Spleen (tissue), 11 donors: ENCODE measurements at regions not wholly inside any gene's neighbourhood (a gene's known extent, or its start where the extent isn't known, plus 50 kb on each side); places are given as distances from the start of the nearest gene placed in this dataset.
"Not testable (repeated sequence)": the region's sequence is repeated elsewhere in the genome, so short reads cannot be mapped to it uniquely, and the experiment has no call there.

ENCODE experiments used
- DNase-seq: peaks from one replicate; pipeline ENCODE4 v3.0.0-alpha.2; 2020
- H3K27ac ChIP-seq, 8 donors: fragments of 200-600 bp; sonication (generic) in 7 of 8; 1 replicate in 4 of 8; 2 replicates in 4 of 8; pipeline versions ENCODE4 v1.5.0 to v1.8.0; 2016 to 2021; ENCODE audit warnings: inconsistent platforms in 4 of 8, mild to moderate bottlenecking in 4 of 8, moderate library complexity in 1 of 8
- H3K27me3 ChIP-seq, 7 donors: fragments of 200-600 bp; sonication (generic) in 6 of 7; replicated peaks in 1 of 7; 1 replicate in 4 of 7; 2 replicates in 3 of 7; pipeline versions ENCODE4 v1.5.0 to v1.8.0; 2016 to 2021; ENCODE audit warnings: inconsistent platforms in 3 of 7, mild to moderate bottlenecking in 1 of 7
- H3K36me3 ChIP-seq, 6 donors: fragments of 200-600 bp; sonication (generic) in 5 of 6; 1 replicate in 4 of 6; 2 replicates in 2 of 6; pipeline versions ENCODE4 v1.5.0 to v1.8.0; 2016 to 2021; ENCODE audit warnings: inconsistent platforms in 2 of 6
- H3K4me1 ChIP-seq, 6 donors: fragments of 200-600 bp; sonication (generic) in 5 of 6; 1 replicate in 3 of 6; 2 replicates in 3 of 6; pipeline versions ENCODE4 v1.5.0 to v1.8.0; 2016 to 2021; ENCODE audit warnings: inconsistent platforms in 3 of 6
- H3K4me3 ChIP-seq, 8 donors: fragments of 200-600 bp; sonication (generic) in 7 of 8; 1 replicate in 4 of 8; 2 replicates in 4 of 8; pipeline versions ENCODE4 v1.5.0 to v1.8.0; 2016 to 2021; ENCODE audit warnings: inconsistent platforms in 4 of 8, mild to moderate bottlenecking in 4 of 8, moderate library complexity in 2 of 8
- H3K9me3 ChIP-seq, 8 donors: fragments of 200-600 bp; sonication (generic) in 7 of 8; 1 replicate in 4 of 8; 2 replicates in 4 of 8; pipeline versions ENCODE4 v1.5.0 to v1.8.0; 2016 to 2021; ENCODE audit warnings: inconsistent platforms in 4 of 8
- CTCF ChIP-seq, 11 experiments: fragments of 200-600 bp in 7 of 11; fragments of 450-650 bp in 4 of 11; sonication (generic) in 4 of 11; IDR thresholded peaks in 8 of 11; conservative IDR thresholded peaks in 3 of 11; 1 replicate in 7 of 11; 2 replicates in 4 of 11; pipeline versions ENCODE4 v1.4.0 to v1.8.0; 2016 to 2021; ENCODE audit warnings: antibody characterized with exemption in 11 of 11, inconsistent platforms in 4 of 11, mild to moderate bottlenecking in 1 of 11
- POLR2A ChIP-seq, 3 donors: fragments of 450-650 bp; IDR thresholded peaks; one replicate each; pipeline ENCODE4 v1.5.1; 2017; ENCODE audit warnings: antibody characterized with exemption in 3 of 3, mild to moderate bottlenecking in 1 of 3
- POLR2AphosphoS5 ChIP-seq, 3 donors: sonication (generic); formaldehyde crosslinking; IDR thresholded peaks; one replicate each; pipeline ENCODE4 v1.5.1; 2017; ENCODE audit warnings: antibody characterized with exemption in 3 of 3
- whole genome bisulfite sequencing, 5 donors: extraction: QIAGEN DNeasy Blood & Tissue Kit in 3 of 5; methylation state at CpG; one replicate each; pipeline versions ENCODE4 v1.1.5 to v1.1.7; 2013 to 2018; 5-methylcytosine and 5-hydroxymethylcytosine counted together
- intact Hi-C: fragments of 100-400 bp; cut with DNase I; formaldehyde crosslinking; loops from one replicate; pipeline ENCODE4 v1.15.0; 2023; ENCODE audit warnings: low total_unique reads
- donor health status: healthy with polysubstance abuse.
- donor health status: DM: no; HTN: no; CAD: no; lungs with moderate emphysema.
- donor health status: DM: no; HTN: no; CAD: no.
- donor health status: Bipolar disorder and iron deficiency.
- donor health status: healthy.
- donor health status: DM: no; HTN: no; CAD: no.
- donor health status: DM: yes; HTN: yes; CAD: no.

DNA sequence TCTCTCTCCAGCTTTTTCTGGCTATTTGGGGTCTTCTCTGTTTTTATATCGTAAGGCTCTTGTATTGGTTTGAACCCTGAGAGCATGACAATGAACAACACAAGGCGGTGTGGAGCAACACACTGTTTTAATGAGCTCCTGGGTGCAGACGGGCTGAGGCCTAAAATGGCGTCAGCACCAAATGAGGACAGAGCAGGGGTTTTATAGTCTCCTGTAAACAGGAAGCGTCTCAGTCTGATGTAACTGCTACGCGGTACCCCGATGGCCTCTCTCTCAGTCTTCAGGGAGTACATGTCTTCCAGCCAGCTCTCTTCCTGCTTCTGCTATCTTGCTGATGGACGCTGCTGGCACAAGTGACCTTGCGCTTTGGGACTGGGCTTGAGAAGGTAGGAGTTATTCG lies 95.9 kb upstream of the CCDC71L start:
- Histone ChIP-seq H3K36me3 (no peaks in the 10 kb centered on the region), H3K4me1 (peaks cover 0 to 7% (median 0%) of the 10 kb centered on the region in 6 donors), H3K9me3 (peaks cover 0 to 12% (median 2%) of the 10 kb centered on the region in 8 donors), H3K27ac (no peak overlapping the region), H3K27me3 (no peaks in the 10 kb centered on the region), H3K4me3 (no peak overlapping the region)
- intact Hi-C loops: no loop called here
- WGBS, 5 donors: 73 to 89% (median 82%) methylated on average over 11 of the region's 11 CpGs
- no peak for TF ChIP-seq CTCF (IDR thresholded peaks at IDR 0.05 in 8 of 11, conservative IDR thresholded peaks at IDR 0.05 in 3 of 11)
- no peak for TF ChIP-seq POLR2AphosphoS5 (IDR thresholded peaks at IDR 0.05)
- no peak for TF ChIP-seq POLR2A (IDR thresholded peaks at IDR 0.05)
- no peak for DNase-seq

DNA sequence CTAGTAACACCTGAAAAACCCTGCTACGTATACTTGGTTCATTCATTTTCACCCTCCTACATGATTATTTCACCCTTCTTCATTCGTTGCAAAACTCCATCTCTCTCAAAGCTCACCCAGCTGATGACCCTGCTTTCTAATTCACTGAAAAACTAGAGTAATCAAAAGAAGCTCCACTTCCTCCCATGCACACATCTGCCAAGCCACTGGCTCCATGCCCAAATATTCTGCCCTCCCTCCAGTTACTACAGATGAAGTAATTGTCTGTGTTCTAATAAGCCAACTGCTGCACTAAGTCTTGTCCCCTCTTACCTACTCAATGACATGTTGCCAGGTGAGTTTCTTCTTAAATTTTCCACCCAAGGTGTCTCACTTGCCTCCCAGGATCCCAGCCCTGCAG lies 96.9 kb upstream of the CCDC71L start:
- TF ChIP-seq POLR2AphosphoS5 (IDR thresholded peaks at IDR 0.05): no peak
- TF ChIP-seq POLR2A (IDR thresholded peaks at IDR 0.05): no peak
- no peak for TF ChIP-seq CTCF (IDR thresholded peaks at IDR 0.05 in 8 of 11, conservative IDR thresholded peaks at IDR 0.05 in 3 of 11)
- intact Hi-C loops: no loop called here
- H3K27me3 ChIP-seq: no peaks in the 10 kb centered on the region
- peaks cover 0 to 12% (median 2%) of the 10 kb centered on the region in 8 donors for H3K9me3 ChIP-seq
- WGBS, 5 donors: 19 to 32% (median 25%) methylated on average over 2 of the region's 2 CpGs
- peaks cover 0 to 7% (median 0%) of the 10 kb centered on the region in 6 donors for H3K4me1 ChIP-seq
- H3K27ac ChIP-seq: no peak overlapping the region
- no peak overlapping the region for H3K4me3 ChIP-seq
- DNase-seq: no peak
- no peaks in the 10 kb centered on the region for H3K36me3 ChIP-seq

DNA sequence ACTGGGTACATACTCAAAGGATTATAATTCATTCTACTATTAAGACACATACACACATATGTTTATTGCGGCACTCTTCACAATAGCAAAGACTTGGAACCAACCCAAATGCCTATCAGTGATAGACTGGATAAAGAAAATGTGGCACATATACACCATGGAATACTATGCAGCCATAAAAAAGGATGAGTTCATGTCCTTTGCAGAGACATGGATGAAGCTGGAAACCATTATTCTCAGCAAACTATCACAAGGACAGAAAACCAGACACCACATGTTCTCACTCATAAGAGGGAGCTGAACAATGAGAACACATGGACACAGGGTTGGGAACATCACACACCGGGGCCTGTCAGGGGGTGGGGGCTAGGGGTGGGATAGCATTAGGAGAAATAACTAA lies 101.9 kb upstream of the CCDC71L start:
- H3K9me3 ChIP-seq, H3K4me3 ChIP-seq, DNase-seq, H3K36me3 ChIP-seq, H3K27ac ChIP-seq, intact Hi-C loops, H3K27me3 ChIP-seq: not testable (repeated sequence)
- WGBS, 5 donors: 89 to 98% (median 97%) methylated on average over 2 of the region's 2 CpGs
- peaks cover 0 to 16% (median 2%) of the 10 kb centered on the region in 6 donors for H3K4me1 ChIP-seq

DNA sequence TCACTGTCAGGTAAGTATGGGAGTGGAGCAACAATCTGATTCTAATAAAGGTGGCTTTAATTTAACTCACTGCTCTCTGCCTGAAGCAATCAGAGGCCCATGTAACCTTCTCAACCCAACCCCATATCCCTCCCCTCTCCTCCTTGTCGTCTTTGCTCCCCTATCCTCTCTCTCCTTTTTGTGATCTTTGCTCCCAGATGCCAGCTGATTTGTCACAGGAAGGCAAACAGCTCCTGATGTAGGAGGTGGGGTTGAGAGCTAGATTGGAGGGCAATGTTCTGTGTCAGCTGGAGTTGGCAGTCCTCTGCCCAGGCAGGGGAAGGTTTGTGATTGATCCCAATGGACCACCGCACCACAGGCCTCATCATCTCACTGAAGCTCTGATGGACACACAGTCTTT lies 101.4 kb upstream of the PIK3CG start:
- TF ChIP-seq POLR2A (IDR thresholded peaks at IDR 0.05) (no peak), CTCF (IDR thresholded peaks at IDR 0.05 in 8 of 11, conservative IDR thresholded peaks at IDR 0.05 in 3 of 11) (no peak), POLR2AphosphoS5 (IDR thresholded peaks at IDR 0.05) (no peak)
- Histone ChIP-seq H3K4me3 (no peak overlapping the region), H3K27me3 (no peaks in the 10 kb centered on the region), H3K9me3 (no peaks in the 10 kb centered on the region), H3K27ac (no peak overlapping the region), H3K4me1 (peaks cover 0 to 21% (median 9%) of the 10 kb centered on the region in 6 donors), H3K36me3 (no peaks in the 10 kb centered on the region)
- intact Hi-C loops: no loop called here
- DNase-seq: no peak
- 88 to 94% (median 90%) methylated on average over 2 of the region's 2 CpGs for WGBS, 5 donors
